Right lobe of liver (tissue), 6 donors: ENCODE measurements at regions not wholly inside any gene's neighbourhood (a gene's known extent, or its start where the extent isn't known, plus 50 kb on each side); places are given as distances from the start of the nearest gene placed in this dataset.
A peak's percentile ranks its signal among the peaks of the same experiment; 100 is the strongest.

Experiments used
- ATAC-seq, 4 donors: fragments of 200-7000 bp; cut with Tn5 transposase; one replicate each; pipeline ENCODE4 v1.9.1; 2020; ENCODE audit warnings: mild to moderate bottlenecking in 4 of 4, moderate library complexity in 4 of 4
- DNase-seq, 3 donors: peaks; one replicate each; pipeline ENCODE4 v3.0.0-alpha.2; 2020
- H3K27ac ChIP-seq, 3 donors: fragments of 200-600 bp; one replicate each; pipeline ENCODE4 v1.8.0; 2022
- H3K27me3 ChIP-seq, 2 donors: fragments of 200-600 bp; one replicate each; pipeline ENCODE4 v1.8.0; 2022
- H3K36me3 ChIP-seq, 4 donors: fragments of 200-600 bp; sonication (generic) in 1 of 4; one replicate each; pipeline versions ENCODE4 v1.5.1 to v1.8.0; 2017 to 2022; ENCODE audit warnings: control low read depth in 1 of 4
- H3K4me1 ChIP-seq, 4 donors: fragments of 200-600 bp; sonication (generic) in 1 of 4; one replicate each; pipeline versions ENCODE4 v1.5.1 to v1.8.0; 2017 to 2022; ENCODE audit warnings: control low read depth in 1 of 4
- H3K4me3 ChIP-seq, 3 donors: fragments of 200-600 bp; one replicate each; pipeline ENCODE4 v1.8.0; 2022
- H3K9me3 ChIP-seq, 4 donors: fragments of 200-600 bp; sonication (generic) in 1 of 4; one replicate each; pipeline versions ENCODE4 v1.5.1 to v1.8.0; 2017 to 2022; ENCODE audit warnings: control low read depth in 1 of 4
- CTCF ChIP-seq, 4 donors: fragments of 200-600 bp in 3 of 4; fragments of 450-650 bp in 1 of 4; IDR thresholded peaks; one replicate each; pipeline versions ENCODE4 v1.5.1 to v1.8.0; 2016 to 2022; ENCODE audit warnings: antibody characterized with exemption in 4 of 4, mild to moderate bottlenecking in 2 of 4
- POLR2A ChIP-seq: fragments of 450-650 bp; IDR thresholded peaks from one replicate; pipeline ENCODE4 v1.6.1; 2017; ENCODE audit warnings: antibody characterized with exemption, mild to moderate bottlenecking
- WGBS: methylation state at CpG from one replicate; pipeline ENCODE4 v1.1.6; 2018; ENCODE audit warnings: low coverage, low lambda C conversion rate; ENCODE audit not compliant: insufficient coverage; ENCODE audit errors: missing lambda C conversion rate; 5-methylcytosine and 5-hydroxymethylcytosine counted together
- intact Hi-C, 2 donors: fragments of 100-400 bp; cut with DNase I; formaldehyde crosslinking; loops; one replicate each; pipeline versions ENCODE4 v1.11.2 to v1.14.1; 2022
- donor health status: DM: no; HTN: yes; CAD: no.
- donor health status: DM: no; HTN: no; CAD: no.
- donor health status: DM: no; HTN: no; CAD: no.
- donor health status: DM: no; HTN: yes; CAD: no.
- donor health status: DM: no; HTN: yes; CAD: no.

- no peak overlapping the region for H3K4me3 ChIP-seq
- no peaks in the 10 kb centered on the region for H3K9me3 ChIP-seq
- no peaks in the 10 kb centered on the region for H3K4me1 ChIP-seq
- no peaks in the 10 kb centered on the region for H3K36me3 ChIP-seq
- DNase-seq (no peak), ATAC-seq (no peak)
- no peaks in the 10 kb centered on the region for H3K27me3 ChIP-seq
- 71% methylated on average over 4 of the region's 9 CpGs for WGBS
- H3K27ac ChIP-seq, result no peak overlapping the region
- intact Hi-C loops, result no loop called here
- TF ChIP-seq POLR2A, result no peak
- no peak for TF ChIP-seq CTCF (IDR thresholded peaks at IDR 0.05)
Observed at GRCh38 chr4:153065276-153065675, 129.2 kb downstream of the FHDC1 start.

GRCh38 chr4:153067376-153067775 lies 131.3 kb downstream of the FHDC1 start:
- ATAC-seq (peak in 2 of 4 donors; percentile 38 to 97), DNase-seq (no peak)
- Histone ChIP-seq H3K27ac (no peak overlapping the region), H3K36me3 (no peaks in the 10 kb centered on the region), H3K4me1 (no peaks in the 10 kb centered on the region), H3K27me3 (no peaks in the 10 kb centered on the region), H3K4me3 (no peak overlapping the region), H3K9me3 (no peaks in the 10 kb centered on the region)
- no CpG with 5 or more reads among the region's 1 CpG for WGBS
- intact Hi-C loops, result no loop called here
- TF ChIP-seq CTCF (IDR thresholded peaks at IDR 0.05), result no peak
- no peak for TF ChIP-seq POLR2A

GRCh38 chr4:153068751-153069150 lies 132.6 kb downstream of the FHDC1 start:
- H3K27ac ChIP-seq, result no peak overlapping the region
- H3K27me3 ChIP-seq, result no peaks in the 10 kb centered on the region
- H3K4me1 ChIP-seq, result no peaks in the 10 kb centered on the region
- intact Hi-C loops, result no loop called here
- H3K9me3 ChIP-seq, result no peaks in the 10 kb centered on the region
- H3K4me3 ChIP-seq, result no peak overlapping the region
- no peak for ATAC-seq
- 89% methylated on average over 7 of the region's 7 CpGs for WGBS
- H3K36me3 ChIP-seq, result no peaks in the 10 kb centered on the region
- TF ChIP-seq POLR2A (no peak), CTCF (IDR thresholded peaks at IDR 0.05) (no peak)
- DNase-seq, result no peak

GRCh38 chr4:153071958-153072598 lies 132.2 kb upstream of the TRIM2 start:
- no peak overlapping the region for H3K4me3 ChIP-seq
- no peak for DNase-seq
- H3K4me1 ChIP-seq, result no peaks in the 10 kb centered on the region
- no peaks in the 10 kb centered on the region for H3K9me3 ChIP-seq
- no peak for TF ChIP-seq POLR2A
- no peak for TF ChIP-seq CTCF (IDR thresholded peaks at IDR 0.05)
- intact Hi-C loops, result no loop called here
- H3K36me3 ChIP-seq, result no peaks in the 10 kb centered on the region
- H3K27me3 ChIP-seq, result no peaks in the 10 kb centered on the region
- H3K27ac ChIP-seq, result no peak overlapping the region
- no peak for ATAC-seq

GRCh38 chr4:153072661-153073060 lies 131.6 kb upstream of the TRIM2 start:
- no peak for ATAC-seq
- intact Hi-C loops, result no loop called here
- no peaks in the 10 kb centered on the region for H3K4me1 ChIP-seq
- H3K27ac ChIP-seq, result no peak overlapping the region
- no peak overlapping the region for H3K4me3 ChIP-seq
- H3K36me3 ChIP-seq, result no peaks in the 10 kb centered on the region
- TF ChIP-seq POLR2A (no peak), CTCF (IDR thresholded peaks at IDR 0.05) (no peak)
- no peaks in the 10 kb centered on the region for H3K27me3 ChIP-seq
- H3K9me3 ChIP-seq, result no peaks in the 10 kb centered on the region
- DNase-seq, result no peak
